OCI-LY3 (cell line): ENCODE measurements at regions not wholly inside any gene's neighbourhood (a gene's known extent, or its start where the extent isn't known, plus 50 kb on each side); places are given as distances from the start of the nearest gene placed in this dataset.

Experiments used
- EZH2phosphoT487 ChIP-seq: fragments of 200-600 bp; shearing (Covaris generic); IDR thresholded peaks from 2 replicates; pipeline ENCODE4 v1.6.1; 2018; ENCODE audit warnings: antibody characterized with exemption, mixed run types, low read depth
- TF ChIP-seq, protein P1 (sequence below): fragments of 200-600, 300-600 bp; sonication (generic); IDR thresholded peaks from 2 replicates; pipeline ENCODE4 v1.5.1; 2014; ENCODE audit warnings: antibody characterized with exemption, low read length, low read depth

DNA sequence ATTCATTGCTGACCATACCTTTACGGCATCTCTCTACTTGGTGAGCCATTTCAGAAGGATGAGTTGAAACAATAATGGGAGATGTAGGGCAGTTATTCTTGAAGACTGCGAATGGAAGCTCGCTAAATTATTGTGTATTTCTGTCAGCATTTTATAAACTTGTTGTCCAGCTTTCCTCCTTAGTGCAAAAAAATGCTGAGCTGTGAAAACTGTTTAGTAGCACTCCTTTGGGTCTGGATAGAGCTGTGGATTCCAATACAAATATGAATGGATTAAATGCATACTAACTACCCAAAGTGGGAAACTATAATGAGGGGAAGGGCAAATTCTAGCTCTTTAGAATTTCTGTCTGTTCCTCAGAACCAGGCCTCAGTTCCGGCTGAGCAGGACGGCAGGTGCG lies 461.6 kb downstream of the TXNL1 start:
- no peak for TF ChIP-seq EZH2phosphoT487
- TF ChIP-seq, protein P1, sequence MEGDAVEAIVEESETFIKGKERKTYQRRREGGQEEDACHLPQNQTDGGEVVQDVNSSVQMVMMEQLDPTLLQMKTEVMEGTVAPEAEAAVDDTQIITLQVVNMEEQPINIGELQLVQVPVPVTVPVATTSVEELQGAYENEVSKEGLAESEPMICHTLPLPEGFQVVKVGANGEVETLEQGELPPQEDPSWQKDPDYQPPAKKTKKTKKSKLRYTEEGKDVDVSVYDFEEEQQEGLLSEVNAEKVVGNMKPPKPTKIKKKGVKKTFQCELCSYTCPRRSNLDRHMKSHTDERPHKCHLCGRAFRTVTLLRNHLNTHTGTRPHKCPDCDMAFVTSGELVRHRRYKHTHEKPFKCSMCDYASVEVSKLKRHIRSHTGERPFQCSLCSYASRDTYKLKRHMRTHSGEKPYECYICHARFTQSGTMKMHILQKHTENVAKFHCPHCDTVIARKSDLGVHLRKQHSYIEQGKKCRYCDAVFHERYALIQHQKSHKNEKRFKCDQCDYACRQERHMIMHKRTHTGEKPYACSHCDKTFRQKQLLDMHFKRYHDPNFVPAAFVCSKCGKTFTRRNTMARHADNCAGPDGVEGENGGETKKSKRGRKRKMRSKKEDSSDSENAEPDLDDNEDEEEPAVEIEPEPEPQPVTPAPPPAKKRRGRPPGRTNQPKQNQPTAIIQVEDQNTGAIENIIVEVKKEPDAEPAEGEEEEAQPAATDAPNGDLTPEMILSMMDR = no peak
